A673 (cell line): ENCODE measurements at regions not wholly inside any gene's neighbourhood (a gene's known extent, or its start where the extent isn't known, plus 50 kb on each side); places are given as distances from the start of the nearest gene placed in this dataset.

Experiments used
- BruUV-seq: library from RNA; stranded (reverse); fragments of 400-500 nt; replicated peaks from 2 replicates; lab custom pipeline; 2021; lab: Mats Ljungman, UMichigan
- CTCF ChIA-PET: fragments of 300-600 bp; sonication (Branson Sonifier 250); formaldehyde crosslinking; loops from one replicate; lab custom pipeline; 2022; ENCODE audit warnings: antibody characterized with exemption; lab: Charles Lee
- POLR2A ChIA-PET: fragments of 300-600 bp; sonication (Branson Sonifier 250); formaldehyde crosslinking; loops from one replicate; lab custom pipeline; 2022; ENCODE audit warnings: antibody characterized with exemption; ENCODE audit not compliant: low non-redundant PET; lab: Charles Lee
- DNase-seq: peaks from one replicate; pipeline ENCODE4 v3.0.0-alpha.2; 2015; ENCODE audit warnings: low spot score
- H3K27ac ChIP-seq: fragments of 200-600 bp; sonication (generic); 2 replicates; pipeline ENCODE4 v1.5.1; 2016; ENCODE audit warnings: mixed run types, low read depth, mild to moderate bottlenecking, mixed read lengths, antibody characterized with exemption, low read length; ENCODE audit not compliant: poor library complexity, severe bottlenecking
- H3K27me3 ChIP-seq: fragments of 200-600 bp; sonication (generic); replicated peaks from 2 replicates; pipeline ENCODE4 v1.6.1; 2017; ENCODE audit warnings: mixed run types, low read depth, mild to moderate bottlenecking, mixed read lengths, antibody characterized with exemption, low read length; ENCODE audit not compliant: insufficient read depth, poor library complexity
- H3K36me3 ChIP-seq: fragments of 200-600 bp; sonication (generic); 2 replicates; pipeline ENCODE4 v1.6.1; 2016; ENCODE audit warnings: mixed run types, mild to moderate bottlenecking, mixed read lengths, antibody characterized with exemption, low read length; ENCODE audit not compliant: insufficient read depth, poor library complexity, severe bottlenecking
- H3K4me1 ChIP-seq: fragments of 200-600 bp; sonication (generic); 2 replicates; pipeline ENCODE4 v1.6.1; 2017; ENCODE audit warnings: mixed run types, mild to moderate bottlenecking, mixed read lengths, antibody characterized with exemption, low read length; ENCODE audit not compliant: insufficient read depth, poor library complexity, severe bottlenecking
- H3K4me3 ChIP-seq: fragments of 200-600 bp; sonication (generic); 2 replicates; pipeline ENCODE4 v1.5.1; 2016; ENCODE audit warnings: low read depth, mixed run types, mild to moderate bottlenecking, mixed read lengths, low read length; ENCODE audit not compliant: poor library complexity, severe bottlenecking
- H3K9me3 ChIP-seq: fragments of 200-600 bp; sonication (generic); 2 replicates; pipeline ENCODE4 v1.6.1; 2016; ENCODE audit warnings: mixed run types, low read depth, mild to moderate bottlenecking, mixed read lengths, antibody characterized with exemption, low read length; ENCODE audit not compliant: poor library complexity, severe bottlenecking
- EZH2 ChIP-seq: fragments of 200-600 bp; sonication (generic); IDR thresholded peaks from 2 replicates; pipeline ENCODE4 v1.6.1; 2017; ENCODE audit warnings: borderline replicate concordance, low read depth, mild to moderate bottlenecking, mixed read lengths, antibody characterized with exemption, low read length; ENCODE audit not compliant: poor library complexity, severe bottlenecking
- intact Hi-C: fragments of 100-400 bp; cut with micrococcal nuclease; formaldehyde crosslinking; loops from one replicate; pipeline ENCODE4 v1.10.0; 2022; ENCODE audit not compliant: unreplicated experiment
- TF ChIP-seq, protein P1 (sequence below): fragments of 300-800, 200-600 bp; sonication (generic); conservative IDR thresholded peaks from 2 replicates; pipeline ENCODE4 v1.5.1; 2017; ENCODE audit warnings: low read depth, mild to moderate bottlenecking, antibody characterized with exemption, low read length, moderate library complexity, mixed read lengths

DNA sequence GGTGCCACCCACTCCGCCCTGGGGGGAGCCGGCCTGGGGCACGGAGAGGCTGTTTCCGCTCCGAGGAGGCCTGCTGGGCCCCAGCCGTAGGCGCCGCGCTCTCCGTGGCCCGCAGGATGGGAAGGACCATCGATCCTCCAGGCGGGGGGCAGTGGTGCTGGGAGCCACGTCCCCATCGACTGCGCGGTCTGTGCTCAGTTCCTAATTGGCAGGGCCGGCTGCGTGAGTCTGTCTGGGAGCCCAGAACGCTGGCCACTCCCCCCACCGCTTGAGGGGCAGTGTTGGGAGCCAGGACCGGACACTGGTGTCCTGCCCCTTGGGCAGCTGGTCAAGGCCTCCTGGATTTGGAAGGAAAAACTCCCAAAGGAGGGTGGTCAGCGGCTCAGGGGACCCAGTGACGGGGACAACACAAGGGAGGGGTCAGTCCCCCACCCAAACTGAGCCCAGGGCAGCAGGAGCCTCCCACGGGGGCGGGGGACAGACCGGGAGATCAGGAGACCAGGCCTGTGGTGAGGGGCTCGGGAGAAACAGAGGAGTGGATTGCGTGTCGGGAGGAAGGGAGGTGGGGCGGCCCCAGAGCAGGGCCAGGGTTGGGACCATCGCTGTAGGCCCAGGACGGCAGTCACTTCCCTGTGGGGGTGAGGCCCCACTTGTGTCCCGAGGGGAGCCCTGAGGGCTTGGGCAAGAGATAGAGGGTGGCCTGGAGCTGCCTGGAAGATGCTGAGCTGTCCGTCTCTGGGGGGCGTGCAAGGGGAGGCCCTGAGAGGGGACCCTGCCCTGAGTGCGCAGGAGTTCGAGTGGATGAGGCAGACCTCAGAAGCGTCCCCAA is 89.0 kb downstream of the UNCX start:
- no peaks in the 10 kb centered on the region for H3K27me3 ChIP-seq
- no peaks in the 10 kb centered on the region for H3K36me3 ChIP-seq
- POLR2A ChIA-PET, result no interaction called here
- BruUV-seq, result no TSS peak
- H3K27ac ChIP-seq, result no peak overlapping the region
- TF ChIP-seq, protein P1, sequence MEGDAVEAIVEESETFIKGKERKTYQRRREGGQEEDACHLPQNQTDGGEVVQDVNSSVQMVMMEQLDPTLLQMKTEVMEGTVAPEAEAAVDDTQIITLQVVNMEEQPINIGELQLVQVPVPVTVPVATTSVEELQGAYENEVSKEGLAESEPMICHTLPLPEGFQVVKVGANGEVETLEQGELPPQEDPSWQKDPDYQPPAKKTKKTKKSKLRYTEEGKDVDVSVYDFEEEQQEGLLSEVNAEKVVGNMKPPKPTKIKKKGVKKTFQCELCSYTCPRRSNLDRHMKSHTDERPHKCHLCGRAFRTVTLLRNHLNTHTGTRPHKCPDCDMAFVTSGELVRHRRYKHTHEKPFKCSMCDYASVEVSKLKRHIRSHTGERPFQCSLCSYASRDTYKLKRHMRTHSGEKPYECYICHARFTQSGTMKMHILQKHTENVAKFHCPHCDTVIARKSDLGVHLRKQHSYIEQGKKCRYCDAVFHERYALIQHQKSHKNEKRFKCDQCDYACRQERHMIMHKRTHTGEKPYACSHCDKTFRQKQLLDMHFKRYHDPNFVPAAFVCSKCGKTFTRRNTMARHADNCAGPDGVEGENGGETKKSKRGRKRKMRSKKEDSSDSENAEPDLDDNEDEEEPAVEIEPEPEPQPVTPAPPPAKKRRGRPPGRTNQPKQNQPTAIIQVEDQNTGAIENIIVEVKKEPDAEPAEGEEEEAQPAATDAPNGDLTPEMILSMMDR, result no peak
- no peak for TF ChIP-seq EZH2
- CTCF ChIA-PET, result interaction anchor here (0.5 kb wide), 1 partner anchor 47 kb away, joined by 6 read pairs; no protein-coding TSS in a partner anchor
- H3K4me3 ChIP-seq, result no peak overlapping the region
- intact Hi-C loops, result no loop called here
- peaks cover 11% of the 10 kb centered on the region for H3K4me1 ChIP-seq
- no peaks in the 10 kb centered on the region for H3K9me3 ChIP-seq
- no peak for DNase-seq

DNA sequence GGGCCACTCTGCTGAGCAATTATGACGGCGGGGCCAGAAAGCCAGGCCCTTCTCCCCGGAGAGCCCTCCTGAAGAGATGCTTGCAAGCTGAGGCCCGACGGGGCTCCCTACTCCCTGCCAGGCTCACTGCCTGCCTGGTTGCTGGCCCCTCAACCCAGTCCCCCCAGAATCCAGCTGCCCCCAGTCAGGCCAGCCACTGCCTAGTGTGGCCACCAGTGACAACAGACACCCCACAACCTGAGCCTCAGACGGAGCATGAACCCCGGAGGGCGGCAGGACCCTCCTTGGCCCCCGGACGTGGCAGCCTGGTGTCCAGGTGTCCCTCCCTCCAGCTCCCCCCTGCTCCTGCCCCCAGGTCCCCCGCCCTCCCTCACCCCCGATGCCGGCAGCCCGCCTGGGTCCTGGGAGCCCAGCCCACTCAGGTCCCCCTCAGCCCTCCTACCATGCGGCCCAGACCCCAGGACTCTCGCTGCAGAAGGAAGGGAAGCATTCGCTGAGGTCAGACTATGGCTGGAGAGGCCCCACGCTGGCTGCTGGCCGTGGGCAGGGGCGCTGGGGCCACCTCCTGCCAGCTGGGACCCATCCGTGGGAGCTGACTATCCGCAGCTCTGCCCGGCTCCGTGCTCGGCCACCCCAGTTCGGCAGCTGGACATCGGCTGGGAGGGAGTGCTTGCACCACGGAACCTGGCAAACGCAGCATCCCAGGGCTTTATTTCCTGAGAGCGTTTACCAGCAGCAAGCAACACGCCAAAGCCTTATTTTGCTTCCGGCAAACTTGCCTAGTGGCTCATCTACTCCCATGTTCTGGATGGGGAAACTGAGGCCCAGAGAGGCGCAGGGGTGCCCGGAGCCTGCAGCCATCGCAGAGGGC is 89.8 kb downstream of the UNCX start:
- POLR2A ChIA-PET, result no interaction called here
- H3K4me3 ChIP-seq, result no peak overlapping the region
- no peak for TF ChIP-seq EZH2
- TF ChIP-seq, protein P1, result no peak
- no TSS peak for BruUV-seq
- intact Hi-C loops, result no loop called here
- peaks cover 11% of the 10 kb centered on the region for H3K4me1 ChIP-seq
- no peaks in the 10 kb centered on the region for H3K36me3 ChIP-seq
- CTCF ChIA-PET, result no interaction called here
- no peaks in the 10 kb centered on the region for H3K27me3 ChIP-seq
- H3K27ac ChIP-seq, result no peak overlapping the region
- DNase-seq, result no peak
- no peaks in the 10 kb centered on the region for H3K9me3 ChIP-seq

DNA sequence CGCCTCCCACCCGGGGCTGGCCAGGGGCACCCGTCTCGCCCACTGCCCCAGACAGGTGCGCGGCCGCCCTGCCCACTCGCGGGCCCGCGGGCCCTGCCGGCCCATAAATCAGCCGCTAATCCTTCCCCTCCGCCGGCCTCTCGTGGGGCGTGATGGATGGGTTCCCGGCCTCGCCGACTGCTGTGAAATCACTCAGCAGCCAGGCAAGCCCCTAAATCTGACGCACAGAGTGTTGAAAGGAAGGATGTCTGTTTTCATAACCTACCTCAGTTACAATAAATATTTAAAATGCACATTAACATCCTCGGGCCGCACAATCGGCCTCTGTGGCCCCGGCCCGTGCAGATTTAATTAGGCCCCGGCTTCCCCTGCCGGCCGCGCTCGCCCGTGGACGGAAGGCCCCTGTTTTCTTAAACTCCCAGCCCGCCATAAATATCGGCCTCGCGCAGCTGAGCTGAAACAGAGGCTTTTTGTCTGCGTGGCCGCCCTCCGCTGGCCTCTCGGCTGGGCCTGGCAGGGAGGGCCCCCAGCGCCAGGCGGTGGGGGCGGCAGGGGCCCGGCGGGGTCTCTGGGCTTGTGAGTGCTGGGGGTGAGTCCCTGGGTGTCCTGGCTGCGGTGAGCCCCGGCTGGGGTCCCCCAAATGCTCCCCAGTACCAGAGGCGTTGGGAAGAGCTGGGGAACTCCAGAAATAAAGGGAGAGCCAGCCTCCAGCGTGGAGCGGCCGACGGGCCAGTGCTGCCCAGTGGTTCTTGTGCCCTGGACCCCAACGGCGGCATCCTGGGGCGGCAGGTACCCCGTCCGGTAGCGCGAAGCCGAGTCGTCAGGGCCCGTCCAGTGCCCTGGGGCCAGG is 90.7 kb downstream of the UNCX start:
- CTCF ChIA-PET, result no interaction called here
- DNase-seq, result no peak
- Histone ChIP-seq H3K9me3 (no peaks in the 10 kb centered on the region), H3K4me1 (peaks cover 11% of the 10 kb centered on the region), H3K36me3 (no peaks in the 10 kb centered on the region), H3K27ac (no peak overlapping the region), H3K4me3 (no peak overlapping the region), H3K27me3 (no peaks in the 10 kb centered on the region)
- no TSS peak for BruUV-seq
- intact Hi-C loops, result no loop called here
- no peak for TF ChIP-seq EZH2
- TF ChIP-seq, protein P1, result no peak
- POLR2A ChIA-PET, result no interaction called here
